Liver (tissue), 8 donors: ENCODE measurements at regions not wholly inside any gene's neighbourhood (a gene's known extent, or its start where the extent isn't known, plus 50 kb on each side); places are given as distances from the start of the nearest gene placed in this dataset.

ENCODE experiments used
- DNase-seq: peaks from one replicate; pipeline ENCODE4 v3.0.0-alpha.2; 2017; ENCODE audit warnings: low spot score
- H3K27ac ChIP-seq, 2 donors: one replicate each; pipeline ENCODE4 v1.7.0; 2013; ENCODE audit warnings: inconsistent platforms in 2 of 2, low read length in 2 of 2, control low read depth in 1 of 2, low read depth in 1 of 2, mild to moderate bottlenecking in 1 of 2
- H3K27me3 ChIP-seq, 4 donors: one replicate each; pipeline versions ENCODE4 v1.6.1 to v1.7.0; 2013; ENCODE audit warnings: low read length in 3 of 4, inconsistent platforms in 1 of 4, mild to moderate bottlenecking in 1 of 4, moderate library complexity in 1 of 4; ENCODE audit not compliant: control insufficient read depth in 4 of 4, insufficient read depth in 4 of 4
- H3K36me3 ChIP-seq, 4 donors: one replicate each; pipeline versions ENCODE4 v1.6.1 to v1.7.0; 2013; ENCODE audit warnings: low read length in 3 of 4, mild to moderate bottlenecking in 3 of 4, low read depth in 1 of 4, moderate library complexity in 1 of 4; ENCODE audit not compliant: control insufficient read depth in 4 of 4, insufficient read depth in 3 of 4
- H3K4me1 ChIP-seq, 4 donors: one replicate each; pipeline versions ENCODE4 v1.6.1 to v1.7.0; 2013; ENCODE audit warnings: low read length in 3 of 4, mild to moderate bottlenecking in 3 of 4, moderate library complexity in 1 of 4; ENCODE audit not compliant: control insufficient read depth in 4 of 4, insufficient read depth in 4 of 4
- H3K4me3 ChIP-seq, 3 donors: one replicate each; pipeline versions ENCODE4 v1.6.1 to v1.7.0; 2013; ENCODE audit warnings: low read length in 3 of 3, control low read depth in 1 of 3, low read depth in 1 of 3, mild to moderate bottlenecking in 1 of 3
- H3K9ac ChIP-seq, 2 donors: one replicate each; pipeline ENCODE4 v1.7.0; 2013; ENCODE audit warnings: low read length in 2 of 2, mild to moderate bottlenecking in 2 of 2, moderate library complexity in 2 of 2, control low read depth in 1 of 2, low read depth in 1 of 2
- H3K9me3 ChIP-seq, 4 donors: one replicate each; pipeline versions ENCODE4 v1.6.1 to v1.7.0; 2013; ENCODE audit warnings: low read length in 3 of 4; ENCODE audit not compliant: control insufficient read depth in 4 of 4
- CTCF ChIP-seq: fragments of 150-350 bp; IDR thresholded peaks from 2 replicates; pipeline ENCODE4 v1.5.1; 2017; ENCODE audit warnings: improper control_type of control experiment, low read depth, low read length; ENCODE audit not compliant: missing input control
- EGR1 ChIP-seq, 2 donors: IDR thresholded peaks; 2 replicates each; pipeline ENCODE4 v1.6.1; 2016 to 2018; ENCODE audit warnings: antibody characterized with exemption in 2 of 2, low read depth in 2 of 2
- FOXA1 ChIP-seq: IDR thresholded peaks from 2 replicates; pipeline ENCODE4 v1.6.1; 2016; ENCODE audit warnings: antibody characterized with exemption
- FOXA2 ChIP-seq: IDR thresholded peaks from 2 replicates; pipeline ENCODE4 v1.6.1; 2016; ENCODE audit warnings: antibody characterized with exemption
- GABPA ChIP-seq, 2 donors: IDR thresholded peaks in 1 of 2; conservative IDR thresholded peaks in 1 of 2; 2 replicates each; pipeline ENCODE4 v1.6.1; 2016; ENCODE audit warnings: antibody characterized with exemption in 2 of 2, mild to moderate bottlenecking in 1 of 2, moderate library complexity in 1 of 2
- HNF4A ChIP-seq, 2 donors: conservative IDR thresholded peaks; 2 replicates each; pipeline ENCODE4 v1.6.1; 2016; ENCODE audit warnings: antibody characterized with exemption in 2 of 2, mild to moderate bottlenecking in 2 of 2
- HNF4G ChIP-seq: IDR thresholded peaks from 2 replicates; pipeline ENCODE4 v1.6.1; 2016; ENCODE audit warnings: antibody characterized with exemption
- JUND ChIP-seq, 2 donors: IDR thresholded peaks; 2 replicates each; pipeline ENCODE4 v1.6.1; 2016; ENCODE audit warnings: antibody characterized with exemption in 2 of 2
- MAX ChIP-seq: IDR thresholded peaks from 2 replicates; pipeline ENCODE4 v1.6.1; 2016; ENCODE audit warnings: antibody characterized with exemption
- NR2F2 ChIP-seq: IDR thresholded peaks from 2 replicates; pipeline ENCODE4 v1.6.1; 2016; ENCODE audit warnings: antibody characterized with exemption
- RAD21 ChIP-seq, 2 donors: IDR thresholded peaks; 2 replicates each; pipeline ENCODE4 v1.6.1; 2016; ENCODE audit warnings: antibody characterized with exemption in 2 of 2, mild to moderate bottlenecking in 2 of 2
- REST ChIP-seq: IDR thresholded peaks from 2 replicates; pipeline ENCODE4 v1.6.1; 2016; ENCODE audit warnings: antibody characterized with exemption, mild to moderate bottlenecking
- RXRA ChIP-seq, 2 donors: IDR thresholded peaks; 2 replicates each; pipeline ENCODE4 v1.6.1; 2017 to 2018; ENCODE audit warnings: antibody characterized with exemption in 2 of 2, mild to moderate bottlenecking in 1 of 2
- SP1 ChIP-seq: IDR thresholded peaks from 2 replicates; pipeline ENCODE4 v1.6.1; 2018; ENCODE audit warnings: antibody characterized with exemption, mild to moderate bottlenecking
- TAF1 ChIP-seq: conservative IDR thresholded peaks from 2 replicates; pipeline ENCODE4 v1.6.1; 2016; ENCODE audit warnings: antibody characterized with exemption, mild to moderate bottlenecking
- YY1 ChIP-seq: IDR thresholded peaks from 2 replicates; pipeline ENCODE4 v1.6.1; 2016; ENCODE audit warnings: antibody characterized with exemption, mild to moderate bottlenecking
- WGBS: extraction: QIAGEN DNeasy Blood & Tissue Kit; methylation state at CpG from one replicate; pipeline ENCODE4 v1.1.7; 2013; 5-methylcytosine and 5-hydroxymethylcytosine counted together
- TF ChIP-seq, protein P1 (sequence below): IDR thresholded peaks from 2 replicates; pipeline ENCODE4 v1.6.1; 2016; ENCODE audit warnings: antibody characterized with exemption
- TF ChIP-seq, protein P2 (sequence below): IDR thresholded peaks from 2 replicates; pipeline ENCODE4 v1.6.1; 2016; ENCODE audit warnings: antibody characterized with exemption
- donor health status: healthy.
- donor health status: healthy.
- donor health status: healthy.
- donor health status: healthy.
- donor health status: healthy.

DNA sequence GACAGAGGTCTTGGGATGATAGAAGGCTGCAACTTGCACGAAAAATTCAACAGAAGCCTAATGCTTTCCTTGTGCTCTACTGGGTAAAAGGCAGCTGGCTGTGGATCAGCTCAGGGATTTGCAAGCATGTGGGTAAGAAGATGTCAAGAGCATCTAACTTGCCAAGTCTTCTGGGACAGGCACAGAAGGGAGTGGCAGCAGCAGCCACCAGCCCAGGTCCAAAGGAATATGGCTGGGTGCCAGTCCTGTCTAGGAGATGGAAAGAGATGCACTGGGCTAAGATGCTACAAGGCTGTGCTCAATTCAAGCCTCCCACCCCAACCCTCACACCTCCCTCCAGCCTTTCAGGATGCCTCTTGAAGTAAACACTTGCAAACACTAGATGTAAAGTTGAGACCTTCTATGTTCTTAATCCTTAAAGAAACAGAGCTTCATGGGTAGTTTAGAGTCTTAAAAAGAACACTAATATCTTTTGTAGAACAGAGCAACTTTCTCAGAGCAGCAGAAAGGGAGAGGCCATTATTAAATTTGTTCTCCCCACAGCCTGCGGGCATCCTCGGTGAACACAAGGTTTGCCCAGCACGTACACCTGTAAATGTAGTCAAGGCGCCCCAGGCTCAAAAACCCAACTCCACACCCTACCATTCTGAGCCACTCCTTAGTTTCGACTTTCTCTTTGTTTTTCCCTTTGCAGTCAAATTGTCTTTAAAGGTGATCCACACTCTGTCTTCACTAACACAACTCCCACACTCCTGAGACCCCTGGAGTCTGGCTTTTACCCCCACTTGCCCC is 64.6 kb upstream of the BCAR3 start:
- DNase-seq: no peak
- H3K36me3 ChIP-seq: no peaks in the 10 kb centered on the region
- H3K27ac ChIP-seq: no peak overlapping the region
- no peaks in the 10 kb centered on the region for H3K27me3 ChIP-seq
- TF ChIP-seq FOXA1 (no peak), JUND (IDR thresholded peaks at IDR 0.05) (no peak), TAF1 (no peak), FOXA2 (no peak), HNF4G (no peak), EGR1 (IDR thresholded peaks at IDR 0.05; ENCODE audit: low read depth in 2 of 2) (no peak), SP1 (no peak), NR2F2 (no peak), HNF4A (conservative IDR thresholded peaks at IDR 0.05) (no peak), GABPA (IDR thresholded peaks at IDR 0.05 in 1 of 2, conservative IDR thresholded peaks at IDR 0.05 in 1 of 2) (no peak), REST (no peak), YY1 (no peak), MAX (no peak), CTCF (no peak), RAD21 (IDR thresholded peaks at IDR 0.05) (no peak), RXRA (IDR thresholded peaks at IDR 0.05) (no peak)
- TF ChIP-seq, protein P1, sequence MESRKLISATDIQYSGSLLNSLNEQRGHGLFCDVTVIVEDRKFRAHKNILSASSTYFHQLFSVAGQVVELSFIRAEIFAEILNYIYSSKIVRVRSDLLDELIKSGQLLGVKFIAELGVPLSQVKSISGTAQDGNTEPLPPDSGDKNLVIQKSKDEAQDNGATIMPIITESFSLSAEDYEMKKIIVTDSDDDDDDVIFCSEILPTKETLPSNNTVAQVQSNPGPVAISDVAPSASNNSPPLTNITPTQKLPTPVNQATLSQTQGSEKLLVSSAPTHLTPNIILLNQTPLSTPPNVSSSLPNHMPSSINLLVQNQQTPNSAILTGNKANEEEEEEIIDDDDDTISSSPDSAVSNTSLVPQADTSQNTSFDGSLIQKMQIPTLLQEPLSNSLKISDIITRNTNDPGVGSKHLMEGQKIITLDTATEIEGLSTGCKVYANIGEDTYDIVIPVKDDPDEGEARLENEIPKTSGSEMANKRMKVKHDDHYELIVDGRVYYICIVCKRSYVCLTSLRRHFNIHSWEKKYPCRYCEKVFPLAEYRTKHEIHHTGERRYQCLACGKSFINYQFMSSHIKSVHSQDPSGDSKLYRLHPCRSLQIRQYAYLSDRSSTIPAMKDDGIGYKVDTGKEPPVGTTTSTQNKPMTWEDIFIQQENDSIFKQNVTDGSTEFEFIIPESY: no peak
- TF ChIP-seq, protein P2, sequence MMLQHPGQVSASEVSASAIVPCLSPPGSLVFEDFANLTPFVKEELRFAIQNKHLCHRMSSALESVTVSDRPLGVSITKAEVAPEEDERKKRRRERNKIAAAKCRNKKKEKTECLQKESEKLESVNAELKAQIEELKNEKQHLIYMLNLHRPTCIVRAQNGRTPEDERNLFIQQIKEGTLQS: no peak
- no peaks in the 10 kb centered on the region for H3K9me3 ChIP-seq
- H3K4me3 ChIP-seq: no peak overlapping the region
- H3K9ac ChIP-seq: no peak overlapping the region
- WGBS: 76% methylated on average over 6 of the region's 6 CpGs
- no peaks in the 10 kb centered on the region for H3K4me1 ChIP-seq
